SU-DHL-6 (cell line): ENCODE measurements at regions not wholly inside any gene's neighbourhood (a gene's known extent, or its start where the extent isn't known, plus 50 kb on each side); places are given as distances from the start of the nearest gene placed in this dataset.

Experiments used
- CTCF ChIP-seq: fragments of 200-600 bp; sonication (generic); IDR thresholded peaks from one replicate; pipeline ENCODE4 v1.5.1; 2017; ENCODE audit warnings: antibody characterized with exemption, mild to moderate bottlenecking, low read length, moderate library complexity; ENCODE audit not compliant: insufficient read depth, poor library complexity, severe bottlenecking
- EZH2phosphoT487 ChIP-seq: fragments of 200-600 bp; sonication (generic), shearing (Covaris generic); conservative IDR thresholded peaks from 2 replicates; pipeline ENCODE4 v1.6.1; 2018; ENCODE audit warnings: mild to moderate bottlenecking, antibody characterized with exemption, low read length, moderate library complexity, mixed read lengths

GRCh38 chr5:21663082-21663481, 1190.1 kb downstream of the CDH12 start:
- TF ChIP-seq CTCF (no peak), EZH2phosphoT487 (no peak)
